Dendritic cell treated with granulocyte-macrophage colony-stimulating factor and Interleukin-4, amounts not matched to agents 40 ng/mL and 50 ng/mL, for 4 days (primary cell): ENCODE measurements at regions not wholly inside any gene's neighbourhood (a gene's known extent, or its start where the extent isn't known, plus 50 kb on each side); places are given as distances from the start of the nearest gene placed in this dataset.

Experiments
- H3K27ac Mint-ChIP-seq: one replicate; pipeline ENCODE4 v1.8.0; 2022; ENCODE audit warnings: mild to moderate bottlenecking, mixed read lengths
- H3K27me3 Mint-ChIP-seq: one replicate; pipeline ENCODE4 v1.8.0; 2022; ENCODE audit warnings: mild to moderate bottlenecking, mixed read lengths
- H3K36me3 Mint-ChIP-seq: one replicate; pipeline ENCODE4 v1.8.0; 2022; ENCODE audit warnings: low read depth, mixed read lengths
- H3K4me1 Mint-ChIP-seq: one replicate; pipeline ENCODE4 v1.8.0; 2022; ENCODE audit warnings: low read depth, mixed read lengths
- H3K4me3 Mint-ChIP-seq: one replicate; pipeline ENCODE4 v1.8.0; 2022; ENCODE audit warnings: mild to moderate bottlenecking, moderate library complexity, mixed read lengths
- H3K9me3 Mint-ChIP-seq: one replicate; pipeline ENCODE4 v1.8.0; 2022; ENCODE audit warnings: mixed read lengths
- intact Hi-C: fragments of 100-400 bp; cut with micrococcal nuclease; formaldehyde crosslinking; loops from one replicate; pipeline ENCODE4 v1.15.0; 2022

GRCh38 chr4:116531026-116531425 is 554.4 kb downstream of the TRAM1L1 start:
- intact Hi-C loops: no loop called here
- Mint-ChIP-seq H3K27me3 (no peaks in the 10 kb centered on the region), H3K4me1 (no peaks in the 10 kb centered on the region), H3K9me3 (no peaks in the 10 kb centered on the region), H3K27ac (no peak overlapping the region), H3K36me3 (no peaks in the 10 kb centered on the region), H3K4me3 (no peak overlapping the region)

GRCh38 chr4:116530048-116530447 is 555.3 kb downstream of the TRAM1L1 start:
- intact Hi-C loops: no loop called here
- Mint-ChIP-seq H3K4me3 (no peak overlapping the region), H3K4me1 (no peaks in the 10 kb centered on the region), H3K27me3 (no peaks in the 10 kb centered on the region), H3K36me3 (no peaks in the 10 kb centered on the region), H3K27ac (no peak overlapping the region), H3K9me3 (no peaks in the 10 kb centered on the region)

- no peaks in the 10 kb centered on the region for H3K27me3 Mint-ChIP-seq
- H3K27ac Mint-ChIP-seq: no peak overlapping the region
- no peaks in the 10 kb centered on the region for H3K9me3 Mint-ChIP-seq
- H3K4me1 Mint-ChIP-seq: no peaks in the 10 kb centered on the region
- no peak overlapping the region for H3K4me3 Mint-ChIP-seq
- intact Hi-C loops: no loop called here
- no peaks in the 10 kb centered on the region for H3K36me3 Mint-ChIP-seq
Observed at GRCh38 chr4:116529129-116529528, 556.2 kb downstream of the TRAM1L1 start.

- Mint-ChIP-seq H3K27ac (no peak overlapping the region), H3K36me3 (no peaks in the 10 kb centered on the region), H3K27me3 (no peaks in the 10 kb centered on the region), H3K4me3 (no peak overlapping the region), H3K9me3 (peaks cover 28% of the 10 kb centered on the region), H3K4me1 (no peaks in the 10 kb centered on the region)
- intact Hi-C loops: no loop called here
Observed at GRCh38 chr4:116522922-116523321, 562.5 kb downstream of the TRAM1L1 start.

GRCh38 chr4:116520886-116521285 is 564.5 kb downstream of the TRAM1L1 start:
- H3K27ac Mint-ChIP-seq: no peak overlapping the region
- intact Hi-C loops: no loop called here
- no peaks in the 10 kb centered on the region for H3K27me3 Mint-ChIP-seq
- H3K36me3 Mint-ChIP-seq: no peaks in the 10 kb centered on the region
- H3K9me3 Mint-ChIP-seq: peaks cover 44% of the 10 kb centered on the region
- no peaks in the 10 kb centered on the region for H3K4me1 Mint-ChIP-seq
- no peak overlapping the region for H3K4me3 Mint-ChIP-seq

- no peak overlapping the region for H3K27ac Mint-ChIP-seq
- H3K36me3 Mint-ChIP-seq: no peaks in the 10 kb centered on the region
- H3K9me3 Mint-ChIP-seq: peaks cover 56% of the 10 kb centered on the region
- no peaks in the 10 kb centered on the region for H3K4me1 Mint-ChIP-seq
- H3K4me3 Mint-ChIP-seq: no peak overlapping the region
- H3K27me3 Mint-ChIP-seq: no peaks in the 10 kb centered on the region
- intact Hi-C loops: no loop called here
Observed at GRCh38 chr4:116516711-116517110, 568.7 kb downstream of the TRAM1L1 start.

- Mint-ChIP-seq H3K4me3 (no peak overlapping the region), H3K27ac (no peak overlapping the region), H3K27me3 (no peaks in the 10 kb centered on the region), H3K9me3 (peaks cover 56% of the 10 kb centered on the region), H3K36me3 (no peaks in the 10 kb centered on the region), H3K4me1 (no peaks in the 10 kb centered on the region)
- intact Hi-C loops: no loop called here
Observed at GRCh38 chr4:116515959-116516358, 569.4 kb downstream of the TRAM1L1 start.

GRCh38 chr4:116512552-116512951 is 572.8 kb downstream of the TRAM1L1 start:
- H3K36me3 Mint-ChIP-seq: no peaks in the 10 kb centered on the region
- no peaks in the 10 kb centered on the region for H3K27me3 Mint-ChIP-seq
- H3K27ac Mint-ChIP-seq: no peak overlapping the region
- no peaks in the 10 kb centered on the region for H3K4me1 Mint-ChIP-seq
- intact Hi-C loops: no loop called here
- peaks cover 25% of the 10 kb centered on the region for H3K9me3 Mint-ChIP-seq
- no peak overlapping the region for H3K4me3 Mint-ChIP-seq

GRCh38 chr4:116501954-116502353 is 583.4 kb downstream of the TRAM1L1 start:
- no peak overlapping the region for H3K27ac Mint-ChIP-seq
- no peaks in the 10 kb centered on the region for H3K9me3 Mint-ChIP-seq
- no peaks in the 10 kb centered on the region for H3K36me3 Mint-ChIP-seq
- no peaks in the 10 kb centered on the region for H3K27me3 Mint-ChIP-seq
- no peak overlapping the region for H3K4me3 Mint-ChIP-seq
- H3K4me1 Mint-ChIP-seq: no peaks in the 10 kb centered on the region
- intact Hi-C loops: no loop called here

- intact Hi-C loops: no loop called here
- Mint-ChIP-seq H3K9me3 (no peaks in the 10 kb centered on the region), H3K27me3 (no peaks in the 10 kb centered on the region), H3K27ac (no peak overlapping the region), H3K36me3 (no peaks in the 10 kb centered on the region), H3K4me3 (no peak overlapping the region), H3K4me1 (no peaks in the 10 kb centered on the region)
Observed at GRCh38 chr4:116500225-116500624, 585.2 kb downstream of the TRAM1L1 start.

GRCh38 chr4:116489739-116490138 is 595.6 kb downstream of the TRAM1L1 start:
- intact Hi-C loops: no loop called here
- Mint-ChIP-seq H3K27me3 (no peaks in the 10 kb centered on the region), H3K4me3 (no peak overlapping the region), H3K9me3 (peaks cover 9% of the 10 kb centered on the region), H3K27ac (no peak overlapping the region), H3K36me3 (no peaks in the 10 kb centered on the region), H3K4me1 (no peaks in the 10 kb centered on the region)

- peaks cover 19% of the 10 kb centered on the region for H3K9me3 Mint-ChIP-seq
- intact Hi-C loops: no loop called here
- no peak overlapping the region for H3K4me3 Mint-ChIP-seq
- no peaks in the 10 kb centered on the region for H3K4me1 Mint-ChIP-seq
- no peak overlapping the region for H3K27ac Mint-ChIP-seq
- no peaks in the 10 kb centered on the region for H3K36me3 Mint-ChIP-seq
- H3K27me3 Mint-ChIP-seq: no peaks in the 10 kb centered on the region
Observed at GRCh38 chr4:116486401-116486800, 599.0 kb downstream of the TRAM1L1 start.

- H3K27me3 Mint-ChIP-seq: no peaks in the 10 kb centered on the region
- intact Hi-C loops: no loop called here
- no peaks in the 10 kb centered on the region for H3K36me3 Mint-ChIP-seq
- no peak overlapping the region for H3K27ac Mint-ChIP-seq
- H3K4me3 Mint-ChIP-seq: no peak overlapping the region
- H3K9me3 Mint-ChIP-seq: peaks cover 38% of the 10 kb centered on the region
- no peaks in the 10 kb centered on the region for H3K4me1 Mint-ChIP-seq
Observed at GRCh38 chr4:116480546-116480945, 604.8 kb downstream of the TRAM1L1 start.

GRCh38 chr4:116478343-116478742 is 607.0 kb downstream of the TRAM1L1 start:
- Mint-ChIP-seq H3K36me3 (no peaks in the 10 kb centered on the region), H3K27me3 (no peaks in the 10 kb centered on the region), H3K4me3 (no peak overlapping the region), H3K4me1 (no peaks in the 10 kb centered on the region), H3K9me3 (peaks cover 38% of the 10 kb centered on the region), H3K27ac (no peak overlapping the region)
- intact Hi-C loops: no loop called here

- no peaks in the 10 kb centered on the region for H3K36me3 Mint-ChIP-seq
- no peak overlapping the region for H3K27ac Mint-ChIP-seq
- no peaks in the 10 kb centered on the region for H3K4me1 Mint-ChIP-seq
- no peaks in the 10 kb centered on the region for H3K27me3 Mint-ChIP-seq
- H3K4me3 Mint-ChIP-seq: no peak overlapping the region
- no peaks in the 10 kb centered on the region for H3K9me3 Mint-ChIP-seq
- intact Hi-C loops: no loop called here
Observed at GRCh38 chr4:116469582-116469981, 615.8 kb downstream of the TRAM1L1 start.
